ENCODE measurements at regions not wholly inside any gene's neighbourhood (a gene's known extent, or its start where the extent isn't known, plus 50 kb on each side); places are given as distances from the start of the nearest gene placed in this dataset.
"Not testable (repeated sequence)": the region's sequence is repeated elsewhere in the genome, so short reads cannot be mapped to it uniquely, and the experiment has no call there.

DNA sequence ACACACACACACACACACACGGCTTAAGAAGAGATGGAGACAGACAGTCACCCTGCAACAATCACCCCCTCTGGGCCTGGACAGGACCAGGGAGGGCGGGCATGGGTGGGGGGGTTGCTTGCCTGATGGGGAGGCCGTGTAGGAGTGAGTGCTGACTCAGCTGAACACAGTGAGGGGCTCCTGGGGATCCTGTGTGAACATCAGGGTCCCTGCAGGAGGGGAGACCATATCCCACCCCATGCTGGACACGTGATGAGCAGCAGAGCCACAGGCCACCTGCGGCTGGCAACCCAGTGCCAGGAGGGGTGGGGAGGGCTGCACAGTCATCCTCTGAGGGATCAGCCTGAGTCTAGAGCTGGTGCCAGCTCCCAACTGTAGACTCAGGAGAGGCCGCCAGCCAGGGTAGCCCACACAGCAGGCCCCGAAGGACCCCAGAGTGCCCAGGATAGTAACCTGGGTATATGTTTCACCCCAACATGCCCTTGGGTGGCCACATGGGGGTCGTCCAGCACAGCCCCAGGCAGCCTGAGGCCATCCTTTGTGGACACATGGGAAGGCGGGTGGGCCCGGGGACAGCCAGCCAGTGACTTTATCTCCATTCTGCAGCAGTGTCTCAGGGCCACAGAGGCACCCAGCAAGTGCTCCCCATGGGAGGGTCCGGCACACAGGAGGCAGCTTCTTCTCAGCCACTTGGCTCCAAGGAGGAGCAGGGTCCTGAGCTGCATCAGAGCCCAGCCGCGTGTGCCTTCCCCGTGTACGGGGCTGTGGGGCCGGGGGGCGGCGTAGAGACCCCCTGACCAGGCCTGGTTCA lies 73.7 kb upstream of the SFSWAP start:
- no peak for DNase-seq (ENCODE audit: low read depth in 2 of 2, low spot score in 1 of 2)

DNA sequence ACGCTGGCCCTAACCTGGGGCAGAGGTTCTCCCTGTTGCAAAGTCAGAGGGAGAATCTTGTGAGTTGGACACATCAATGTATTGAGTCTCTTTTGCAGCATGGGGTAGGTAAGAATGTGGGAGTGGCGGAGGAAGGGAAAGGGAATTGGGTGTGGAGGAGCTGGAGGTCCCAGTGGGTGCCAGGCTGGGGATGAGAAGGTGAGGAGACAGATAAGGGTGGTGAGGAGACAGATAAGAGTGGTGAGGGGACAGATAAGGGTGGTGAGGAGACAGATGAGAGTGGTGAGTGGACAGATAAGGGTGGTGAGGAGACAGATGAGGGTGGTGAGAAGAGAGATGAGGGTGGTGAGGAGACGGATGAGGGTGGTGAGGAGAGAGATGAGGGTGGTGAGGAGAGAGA lies 72.9 kb upstream of the SFSWAP start:
- DNase-seq (ENCODE audit: low read depth in 2 of 2, low spot score in 1 of 2), result no peak

DNA sequence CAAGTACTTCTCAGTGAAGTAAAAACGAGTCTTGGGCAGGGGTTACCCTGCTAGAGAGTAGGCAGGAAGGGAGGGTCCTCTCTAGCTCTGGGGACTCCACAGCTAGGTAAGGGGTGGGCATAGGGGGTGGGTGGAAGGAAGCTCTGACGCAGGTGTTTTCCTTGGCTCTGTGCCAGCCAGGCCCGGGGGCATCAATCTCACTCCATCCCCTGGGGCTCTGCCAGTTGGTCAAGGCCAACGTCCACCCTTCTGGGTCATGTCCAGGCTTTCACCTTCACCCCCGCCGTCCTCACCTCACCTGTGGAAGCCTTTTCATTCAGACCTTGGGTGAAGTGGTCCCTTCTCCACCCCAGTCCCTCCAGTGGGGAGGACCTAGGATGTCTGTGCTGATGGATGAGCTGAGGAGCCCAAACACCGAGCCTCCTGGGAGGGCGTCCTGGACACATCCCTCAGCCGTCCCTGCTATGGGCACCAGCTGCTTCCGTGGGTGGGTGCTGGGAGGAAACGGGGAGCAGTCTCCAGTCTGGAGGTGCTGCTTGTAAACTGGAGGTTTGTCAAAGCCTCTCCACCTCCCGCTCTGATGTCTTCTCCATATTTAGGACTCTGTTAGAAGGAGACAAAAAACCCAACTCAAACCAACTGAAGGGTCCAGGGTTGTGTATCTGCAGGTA lies 71.5 kb upstream of the SFSWAP start:
- DNase-seq (ENCODE audit: low read depth in 2 of 2, low spot score in 1 of 2), result no peak

DNA sequence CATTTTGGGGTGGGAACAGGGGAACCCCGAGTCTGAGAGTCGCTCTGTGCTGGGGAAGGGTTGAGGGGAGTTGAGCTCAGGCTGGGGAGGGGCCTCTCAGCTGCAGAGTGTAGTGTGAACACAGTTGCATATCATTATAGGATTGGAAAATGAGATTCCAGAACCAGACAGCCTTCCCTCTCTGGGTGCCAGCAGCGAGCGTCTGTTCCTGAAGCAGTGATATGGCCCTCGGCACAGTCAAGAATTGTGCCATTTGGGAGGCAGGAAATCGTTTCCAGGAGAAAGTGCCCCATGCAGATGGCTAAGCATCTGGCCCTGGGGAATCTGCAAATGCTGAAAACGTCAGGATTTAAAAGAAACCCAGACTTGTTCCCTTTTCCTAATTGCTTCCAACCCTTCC lies 70.4 kb upstream of the SFSWAP start:
- DNase-seq (ENCODE audit: low read depth in 2 of 2, low spot score in 1 of 2), result no peak

DNA sequence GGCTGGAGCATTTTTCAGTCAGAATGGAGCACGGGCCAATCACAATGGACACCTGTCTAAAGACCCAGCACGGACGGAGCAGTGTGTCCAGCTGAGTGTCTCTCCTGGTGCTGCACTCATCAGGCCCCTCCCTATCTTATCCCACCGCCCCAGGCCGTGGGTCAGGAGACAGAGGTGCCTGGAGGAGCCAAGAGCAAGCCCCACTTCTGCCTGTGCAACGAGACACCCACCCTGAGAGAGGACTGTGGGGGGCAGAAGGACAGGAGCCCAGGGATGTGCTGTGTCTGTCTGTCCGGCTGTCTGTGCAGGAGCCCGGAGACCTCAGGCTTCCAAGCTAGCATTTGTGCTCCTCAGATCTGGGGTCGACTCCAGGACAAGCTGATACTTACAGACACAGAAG lies 69.6 kb upstream of the SFSWAP start:
- DNase-seq (ENCODE audit: low read depth in 2 of 2, low spot score in 1 of 2), result no peak

DNA sequence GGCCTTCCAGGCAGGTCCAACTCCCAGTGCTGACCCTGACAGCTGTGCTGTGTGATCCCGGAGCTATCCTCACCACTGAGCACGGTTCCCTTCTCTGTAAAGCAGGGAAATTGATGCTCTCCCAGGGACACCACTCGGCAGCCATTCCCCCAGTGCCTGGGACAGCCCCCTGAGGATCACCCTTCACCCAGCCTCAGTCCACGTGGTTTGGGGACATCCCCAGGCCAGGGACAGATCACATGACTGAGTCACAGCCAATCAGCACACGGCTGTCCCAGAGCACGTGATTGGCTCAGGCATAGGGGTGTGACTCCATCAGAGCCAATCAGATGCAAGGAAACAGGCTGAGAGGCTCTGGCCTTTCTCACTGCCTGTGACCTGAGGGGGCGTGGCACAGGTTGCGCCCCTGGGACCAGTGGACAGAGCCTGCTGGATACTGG lies 68.8 kb upstream of the SFSWAP start:
- no peak for DNase-seq (ENCODE audit: low read depth in 2 of 2, low spot score in 1 of 2)

DNA sequence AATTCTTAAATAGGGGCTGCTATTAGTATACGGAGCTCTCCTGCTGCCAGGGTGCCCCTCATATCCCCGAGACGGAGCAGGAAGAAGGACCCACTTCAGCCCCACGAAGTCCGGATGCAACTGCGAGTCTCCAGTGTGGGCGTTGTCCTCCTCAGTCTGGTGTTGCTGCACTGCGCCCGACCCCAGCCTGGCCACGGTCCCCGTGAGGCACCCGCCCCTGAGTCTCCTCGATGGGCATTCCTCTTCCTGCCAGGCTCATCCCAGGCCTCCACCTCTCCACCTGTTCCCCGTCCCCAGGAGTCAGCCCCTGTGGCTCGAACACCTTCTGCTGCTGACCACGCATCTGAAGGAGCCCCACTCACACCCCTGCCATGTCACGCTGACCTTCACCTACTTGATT lies 68.1 kb upstream of the SFSWAP start:
- no peak for DNase-seq (ENCODE audit: low read depth in 2 of 2, low spot score in 1 of 2)

DNA sequence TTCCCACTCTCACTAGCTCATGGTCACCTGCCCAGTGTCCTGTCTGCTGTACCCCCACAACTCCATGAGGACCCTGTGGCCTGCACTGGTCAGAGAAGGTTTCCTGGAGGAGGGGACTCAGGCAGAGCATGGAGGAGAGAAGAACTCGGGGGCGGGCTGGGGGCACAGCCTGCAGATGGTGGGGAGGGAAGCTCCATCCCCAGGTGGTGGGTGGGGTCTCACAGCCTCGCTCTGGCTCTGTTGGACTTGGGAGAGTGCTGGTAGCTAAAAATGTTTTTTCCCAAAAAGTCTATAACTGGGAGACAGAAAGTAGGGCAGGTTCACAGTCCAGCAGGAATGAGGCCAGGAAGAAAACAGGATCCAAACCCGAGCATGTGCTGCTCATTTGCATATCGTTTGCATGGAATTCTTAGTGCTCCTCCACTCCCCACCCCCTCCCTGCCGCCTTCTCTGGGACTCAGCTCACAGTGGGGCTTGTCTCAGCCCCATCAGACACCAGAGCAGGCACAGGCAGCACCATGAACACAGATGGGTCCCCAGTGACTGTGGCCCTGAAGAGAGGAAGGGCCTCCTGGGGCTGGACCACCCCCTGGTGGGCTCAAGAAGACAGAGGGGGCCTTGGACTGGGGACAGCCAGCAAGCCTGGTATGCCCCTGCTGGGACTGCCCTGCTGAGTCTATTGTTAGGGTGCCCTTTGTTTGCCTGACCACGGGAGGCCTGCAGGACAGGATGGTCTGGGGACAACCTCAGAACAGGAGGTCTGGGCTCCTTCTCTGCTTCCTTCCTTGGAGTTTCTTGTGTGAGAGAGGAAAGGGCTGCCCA lies 67.0 kb upstream of the SFSWAP start:
- DNase-seq (ENCODE audit: low read depth in 2 of 2, low spot score in 1 of 2), result no peak

DNA sequence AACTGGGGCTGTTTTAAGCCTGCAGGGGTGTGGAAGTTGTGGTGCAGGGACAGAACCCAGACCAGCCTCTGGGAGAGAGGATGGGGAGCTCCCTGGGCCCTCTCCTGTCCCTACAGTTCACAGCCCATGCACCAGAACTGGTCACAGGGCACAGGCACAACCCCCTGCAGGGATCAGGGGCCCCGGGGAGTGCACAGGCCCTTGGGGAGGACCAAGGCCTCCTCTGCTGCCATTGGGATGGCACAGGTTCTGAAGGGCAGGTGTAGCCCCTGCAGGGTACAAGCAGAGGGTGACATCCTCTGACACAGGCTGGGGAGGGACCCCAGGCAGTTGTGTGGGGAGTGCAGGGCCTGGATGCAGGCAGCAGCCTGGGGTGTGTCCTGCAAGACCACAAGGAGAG lies 66.4 kb upstream of the SFSWAP start:
- no peak for DNase-seq (ENCODE audit: low read depth in 2 of 2, low spot score in 1 of 2)

DNA sequence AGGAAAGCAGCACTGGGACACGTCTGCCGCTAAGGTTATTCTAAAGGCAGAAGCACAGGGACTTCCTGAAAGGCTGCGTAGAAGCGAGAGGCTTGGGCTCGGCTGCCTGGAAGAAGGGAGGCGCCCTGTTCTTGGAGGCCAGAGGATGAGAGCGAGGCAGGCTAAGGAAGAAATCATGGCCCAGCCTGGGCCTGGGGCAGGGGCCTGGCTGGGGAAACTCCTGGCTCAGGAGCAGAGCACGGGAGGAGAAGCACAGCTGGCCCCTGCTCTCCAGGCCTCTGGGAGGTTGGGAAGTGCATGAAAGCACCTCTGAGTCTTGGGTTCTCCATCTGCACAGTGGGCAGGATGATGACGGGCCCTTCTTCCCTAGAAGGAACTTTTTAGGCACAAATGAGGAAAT lies 66.0 kb upstream of the SFSWAP start:
- DNase-seq (ENCODE audit: low read depth in 2 of 2, low spot score in 1 of 2), result not testable (repeated sequence)

DNA sequence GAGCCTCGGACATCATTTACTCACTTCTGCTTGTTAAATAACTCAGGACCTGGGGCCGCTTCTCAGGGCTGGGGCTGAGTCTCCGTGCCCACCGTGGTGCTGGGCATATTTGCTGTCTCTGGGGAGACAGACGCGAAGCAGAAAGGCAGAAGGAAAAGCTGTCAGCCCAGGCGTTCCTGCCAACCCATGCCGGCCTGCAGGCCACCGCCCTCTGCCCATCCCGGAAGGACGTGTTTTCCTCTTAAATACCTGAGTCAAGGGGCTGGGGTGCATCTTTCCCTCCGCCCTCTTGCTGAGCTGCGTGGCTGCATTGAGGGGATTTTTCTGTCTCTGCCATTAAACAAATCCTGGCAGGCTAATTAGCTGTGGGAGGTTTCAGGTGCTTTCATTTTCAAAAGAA lies 65.3 kb upstream of the SFSWAP start:
- DNase-seq (ENCODE audit: low read depth in 2 of 2, low spot score in 1 of 2), result not testable (repeated sequence)

DNA sequence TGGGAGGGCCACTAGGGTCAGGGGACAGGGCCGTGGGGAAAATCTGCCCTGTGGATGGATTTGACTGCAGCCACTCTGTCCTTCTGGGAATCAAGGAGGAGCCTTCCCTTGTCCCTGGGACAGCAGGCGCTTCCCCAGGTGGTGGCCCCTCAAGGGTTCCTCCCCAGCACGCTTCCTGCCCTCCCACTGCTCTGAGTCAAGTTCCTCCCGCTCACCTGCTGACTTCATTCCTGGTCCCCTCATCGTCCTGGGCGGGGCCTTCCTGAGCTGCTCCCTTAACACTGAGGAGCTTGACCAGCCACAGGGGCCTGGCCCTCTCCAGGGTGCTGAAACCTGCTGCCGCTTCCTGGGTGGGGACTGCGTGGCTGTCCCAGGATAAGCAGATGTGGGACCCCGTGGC lies 64.4 kb upstream of the SFSWAP start:
- DNase-seq (ENCODE audit: low read depth in 2 of 2, low spot score in 1 of 2), result not testable (repeated sequence)

DNA sequence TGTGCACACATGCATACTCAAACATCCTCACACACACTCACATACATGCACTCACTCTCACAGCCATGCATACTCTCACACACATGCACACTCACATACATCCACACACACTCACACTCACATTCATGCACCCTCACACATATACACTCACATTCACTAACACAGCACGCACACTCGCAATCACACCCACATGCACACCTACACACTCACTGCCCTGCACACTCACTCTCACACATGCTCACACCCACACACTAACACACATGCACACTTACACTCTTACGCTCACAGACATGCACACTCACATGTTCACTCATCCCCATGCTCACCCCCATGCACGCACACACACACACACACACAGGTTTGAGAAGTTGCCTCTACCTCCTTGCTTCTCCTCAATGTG lies 63.2 kb upstream of the SFSWAP start:
- no peak for DNase-seq (ENCODE audit: low read depth in 2 of 2, low spot score in 1 of 2)

DNA sequence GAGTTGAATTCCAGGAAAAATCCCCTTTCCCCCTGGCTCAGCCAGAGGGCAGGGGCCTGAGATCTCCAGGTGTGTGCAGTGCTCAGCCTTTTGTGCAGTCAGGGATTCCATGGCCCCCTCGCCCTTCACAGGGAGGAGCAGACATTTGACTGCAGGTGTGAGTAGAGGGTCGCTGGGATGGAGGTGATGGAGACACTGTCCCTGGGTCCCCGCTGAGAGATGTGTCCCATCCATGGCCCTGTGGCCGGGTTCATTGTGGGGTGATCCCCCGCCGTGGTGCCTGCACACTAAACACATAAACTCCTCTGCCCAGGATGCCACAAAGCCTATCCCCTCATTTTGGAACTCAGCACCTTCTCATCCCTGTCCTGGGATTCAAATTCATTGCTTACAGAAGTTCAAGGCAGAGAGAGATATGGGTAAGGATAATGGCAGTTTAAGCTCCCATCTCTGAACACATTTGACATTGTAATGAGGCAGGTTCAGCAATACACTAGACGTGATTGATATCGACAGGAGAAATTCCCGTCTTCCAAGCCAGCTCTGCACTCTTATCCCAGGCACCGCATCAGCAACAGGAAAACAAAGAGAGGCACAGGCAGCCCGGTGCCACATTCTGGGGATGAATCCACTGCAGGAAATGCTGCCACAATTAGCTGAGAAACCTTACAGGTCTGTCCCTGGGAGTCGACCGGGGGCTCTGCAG lies 55.3 kb upstream of the SFSWAP start:
- DNase-seq (ENCODE audit: low read depth in 2 of 2, low spot score in 1 of 2), result not testable (repeated sequence)

DNA sequence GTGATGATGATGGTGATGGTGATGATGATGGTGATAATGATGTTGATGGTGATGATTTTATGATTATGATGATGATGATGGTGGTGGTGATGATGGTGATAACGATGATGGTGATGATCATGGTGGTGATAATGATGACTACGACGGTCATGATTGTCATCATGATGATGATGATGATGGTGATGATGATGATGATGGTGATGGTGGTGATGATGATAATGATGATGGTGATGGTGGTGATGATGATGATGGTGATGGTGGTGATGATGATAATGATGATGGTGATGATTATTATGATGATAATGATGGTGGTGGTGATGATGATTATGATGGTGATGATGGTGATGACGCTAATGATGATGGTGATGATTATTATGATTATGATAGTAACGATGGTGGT lies 54.1 kb upstream of the SFSWAP start:
- not testable (repeated sequence) for DNase-seq (ENCODE audit: low read depth in 2 of 2, low spot score in 1 of 2)

DNA sequence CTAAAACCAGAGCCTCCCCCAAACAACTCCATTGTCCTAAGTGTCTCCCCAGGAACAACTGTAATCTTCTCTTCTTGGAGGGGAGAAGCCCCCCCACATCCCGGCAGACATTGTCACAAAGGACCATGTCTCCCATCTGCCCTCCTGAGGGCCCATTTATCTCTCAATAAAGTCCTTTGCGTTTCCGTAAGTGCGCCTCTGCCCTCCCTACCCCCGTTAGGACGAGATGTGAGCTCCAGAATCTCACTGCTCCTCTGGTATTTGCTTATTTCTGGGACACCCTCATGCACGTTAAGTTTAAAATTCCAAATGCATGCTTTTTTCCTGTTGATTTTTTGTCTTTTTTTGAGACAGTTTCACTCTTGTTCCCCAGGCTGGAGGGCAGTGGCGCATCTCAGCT lies 52.3 kb upstream of the SFSWAP start:
- DNase-seq (ENCODE audit: low read depth in 2 of 2, low spot score in 1 of 2), result not testable (repeated sequence)

DNA sequence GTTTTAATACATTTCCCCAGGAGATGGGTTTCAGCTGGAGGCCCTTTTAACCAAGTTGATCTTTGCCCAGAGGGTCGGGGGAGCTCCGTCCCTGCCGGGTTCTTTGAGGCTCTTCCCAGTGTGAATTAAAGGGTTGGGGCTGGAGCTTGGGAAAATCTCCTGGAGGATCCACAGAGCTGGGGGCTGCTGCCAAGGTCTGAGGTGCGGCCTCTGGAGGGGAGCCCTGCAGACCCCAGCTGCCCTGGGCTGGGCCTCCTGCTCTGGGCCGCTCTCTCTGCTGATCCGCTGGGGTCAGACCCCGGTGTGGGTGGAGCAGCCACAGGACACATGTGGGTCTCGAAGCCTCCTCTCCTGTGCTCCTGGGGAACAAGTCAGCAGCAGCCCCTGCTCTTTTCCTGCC lies 51.4 kb upstream of the SFSWAP start:
- not testable (repeated sequence) for DNase-seq (ENCODE audit: low read depth in 2 of 2, low spot score in 1 of 2)

DNA sequence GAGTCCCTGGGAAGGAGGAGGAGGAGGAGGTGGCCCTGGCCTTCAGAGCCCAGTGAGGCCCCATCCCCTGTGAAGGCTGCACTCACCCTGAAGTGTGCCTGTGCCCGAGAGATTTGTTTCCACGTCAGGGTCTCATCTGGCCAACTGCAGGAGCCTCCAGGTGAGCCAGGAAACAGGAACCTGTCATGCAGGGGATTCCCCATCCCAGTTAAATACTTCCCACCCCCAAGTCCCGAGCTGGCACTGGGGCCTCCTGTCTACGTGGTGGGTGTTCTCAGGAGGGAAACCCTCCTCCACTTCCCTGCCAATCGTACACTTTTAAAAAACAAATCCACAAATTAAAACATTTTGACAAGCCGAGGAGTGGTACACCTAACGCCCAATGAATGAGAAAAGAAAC lies 50.9 kb upstream of the SFSWAP start:
- not testable (repeated sequence) for DNase-seq (ENCODE audit: low read depth in 2 of 2, low spot score in 1 of 2)

DNA sequence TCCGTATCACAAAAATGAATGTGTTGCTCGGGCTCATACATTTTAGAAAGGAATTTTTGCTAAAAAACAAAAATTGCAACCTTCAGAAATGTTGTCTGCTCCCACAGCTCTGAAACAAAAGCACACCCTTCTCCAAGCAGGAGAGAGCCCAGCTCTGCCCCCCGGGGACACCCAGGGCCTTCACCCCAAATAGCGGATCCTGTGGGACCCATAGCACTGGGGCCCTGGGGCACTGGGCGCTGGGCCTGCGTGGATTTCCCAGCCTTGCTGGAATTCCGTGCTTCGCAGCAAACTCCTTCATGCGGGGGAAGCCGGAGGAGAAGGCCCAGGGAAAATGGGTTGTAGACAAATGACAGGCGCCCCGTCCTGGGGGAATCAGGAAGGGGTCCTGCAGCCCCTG lies 50.5 kb upstream of the SFSWAP start:
- DNase-seq (ENCODE audit: low read depth in 2 of 2, low spot score in 1 of 2), result not testable (repeated sequence)
